ENCODE measurements at regions not wholly inside any gene's neighbourhood (a gene's known extent, or its start where the extent isn't known, plus 50 kb on each side); places are given as distances from the start of the nearest gene placed in this dataset.
"Not testable (repeated sequence)": the region's sequence is repeated elsewhere in the genome, so short reads cannot be mapped to it uniquely, and the experiment has no call there.

DNA sequence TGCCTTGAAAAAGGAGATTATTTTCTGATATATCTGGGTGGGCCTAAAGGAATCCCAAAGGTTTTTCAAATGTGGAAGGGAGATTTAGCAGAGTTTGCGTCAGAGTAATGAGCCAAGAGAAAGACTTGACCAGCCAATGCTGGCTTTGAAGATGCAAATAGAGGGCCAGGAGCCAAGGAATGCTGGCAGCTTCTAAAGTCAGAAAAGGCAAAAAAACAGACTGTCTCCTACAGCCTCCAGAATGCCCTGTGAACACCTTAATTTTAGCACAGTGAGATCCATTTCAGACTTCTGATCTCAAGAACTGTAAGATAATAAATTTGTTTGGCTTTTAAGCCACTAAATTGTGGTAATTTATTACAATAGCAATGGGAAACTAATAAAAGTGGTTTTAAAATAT is 122.6 kb upstream of the FREM1 start:
- no peak for DNase-seq

DNA sequence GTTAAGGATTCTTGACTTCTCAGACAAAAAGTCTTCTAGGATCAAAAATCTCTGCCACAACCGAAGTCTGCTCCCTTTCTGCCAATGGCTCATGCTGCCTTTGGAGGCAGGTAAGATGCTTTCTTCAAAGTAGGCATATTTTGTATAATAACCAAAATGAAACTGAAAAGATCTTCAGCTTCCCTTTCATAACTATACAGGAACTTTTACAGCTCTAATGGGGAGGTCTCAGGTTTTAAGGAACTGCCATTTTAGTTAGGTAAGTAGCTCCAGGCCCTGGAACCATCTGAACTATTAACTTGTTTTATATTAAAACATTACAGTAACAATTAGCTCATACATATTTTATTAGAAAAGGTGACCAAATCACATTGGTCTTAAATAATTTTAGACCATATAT is 110.9 kb upstream of the FREM1 start:
- DNase-seq, result no peak

GRCh38 chr9:15018096-15018637 is 107.9 kb upstream of the FREM1 start:
- no peak for DNase-seq

GRCh38 chr9:15010581-15010980 is 100.4 kb upstream of the FREM1 start:
- no peak for DNase-seq

DNA sequence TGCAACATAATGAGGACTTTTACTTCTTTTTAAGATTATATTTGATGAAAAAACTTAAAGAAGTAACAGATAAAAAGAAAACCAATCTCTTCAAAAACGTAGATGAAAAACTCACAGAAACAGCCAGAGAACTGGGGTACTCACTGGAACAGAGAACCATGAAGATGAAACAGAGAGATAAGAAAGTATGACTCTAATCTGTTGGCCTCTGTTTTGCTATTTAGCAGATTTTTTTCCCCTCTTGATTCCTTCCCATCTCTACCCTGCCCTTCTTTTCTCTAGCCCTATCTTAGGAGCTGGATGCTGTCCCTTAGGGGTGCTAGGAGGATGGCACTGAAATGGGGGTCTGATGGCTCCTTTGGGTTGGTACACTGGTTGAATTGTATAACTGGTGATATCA is 97.5 kb upstream of the FREM1 start:
- no peak for DNase-seq

DNA sequence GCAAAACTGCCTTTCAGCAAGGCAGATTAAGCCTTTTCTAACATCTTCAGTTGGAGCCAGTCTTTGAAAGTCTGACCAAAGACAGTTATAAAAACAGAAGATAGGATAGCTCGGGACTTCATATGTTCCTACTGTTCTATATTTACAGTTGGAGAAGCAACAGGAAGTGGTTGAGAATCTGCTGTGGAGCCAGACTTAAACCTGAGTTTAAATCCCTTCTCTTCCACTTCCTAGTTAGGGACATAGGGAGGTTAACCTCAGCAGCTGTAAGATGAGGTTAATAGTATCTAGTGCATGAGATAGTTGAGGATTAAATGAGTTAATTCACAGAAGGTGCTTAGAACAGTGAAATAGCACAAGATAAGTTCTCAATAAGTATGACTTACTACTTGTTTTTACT is 84.5 kb upstream of the FREM1 start:
- DNase-seq, result no peak

- DNase-seq, result no peak
Observed at GRCh38 chr9:14993901-14994554, 83.8 kb upstream of the FREM1 start.

GRCh38 chr9:14993061-14993800 is 83.0 kb upstream of the FREM1 start:
- DNase-seq, result no peak

DNA sequence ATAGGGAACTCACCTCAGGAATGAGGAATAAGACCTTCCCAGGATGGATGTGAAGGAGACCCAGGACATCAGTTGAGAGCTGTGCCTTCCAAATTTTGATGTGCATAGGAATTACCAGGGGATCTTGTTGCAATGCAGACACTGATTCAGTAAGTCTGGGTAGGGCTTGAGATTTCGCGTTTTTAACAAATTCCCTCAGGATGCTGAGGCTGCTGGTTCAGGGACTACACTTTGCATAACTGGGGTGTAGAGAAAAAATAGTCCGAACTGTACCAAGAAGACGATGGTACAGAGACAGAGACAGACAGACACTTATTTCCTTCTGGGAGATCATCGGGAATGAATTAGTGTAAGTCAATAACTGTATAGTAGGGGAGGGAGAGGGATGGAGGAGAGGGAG is 82.3 kb upstream of the FREM1 start:
- DNase-seq, result no peak

GRCh38 chr9:14992081-14992480 is 81.9 kb upstream of the FREM1 start:
- no peak for DNase-seq

DNA sequence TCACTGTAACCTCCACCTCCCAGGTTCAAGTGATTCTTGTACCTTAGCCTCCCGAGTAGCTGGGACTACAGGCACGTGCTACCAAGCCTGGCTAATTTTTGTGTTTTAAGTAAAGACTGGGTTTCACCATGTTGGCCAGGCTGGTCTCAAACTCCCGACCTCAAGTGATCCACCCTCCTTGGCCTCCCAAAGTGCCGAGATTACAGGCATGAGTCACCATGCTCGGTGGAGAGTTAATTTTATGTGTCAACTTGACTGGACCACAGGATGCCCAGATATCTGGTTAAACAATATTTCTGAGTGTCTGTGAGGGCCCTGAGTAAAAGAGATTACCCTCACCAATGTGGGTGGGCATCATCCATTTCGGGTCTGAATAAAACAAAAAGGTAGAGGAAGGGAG is 80.4 kb upstream of the FREM1 start:
- not testable (repeated sequence) for DNase-seq

- DNase-seq, result no peak
Observed at GRCh38 chr9:14989811-14990210, 79.6 kb upstream of the FREM1 start.

DNA sequence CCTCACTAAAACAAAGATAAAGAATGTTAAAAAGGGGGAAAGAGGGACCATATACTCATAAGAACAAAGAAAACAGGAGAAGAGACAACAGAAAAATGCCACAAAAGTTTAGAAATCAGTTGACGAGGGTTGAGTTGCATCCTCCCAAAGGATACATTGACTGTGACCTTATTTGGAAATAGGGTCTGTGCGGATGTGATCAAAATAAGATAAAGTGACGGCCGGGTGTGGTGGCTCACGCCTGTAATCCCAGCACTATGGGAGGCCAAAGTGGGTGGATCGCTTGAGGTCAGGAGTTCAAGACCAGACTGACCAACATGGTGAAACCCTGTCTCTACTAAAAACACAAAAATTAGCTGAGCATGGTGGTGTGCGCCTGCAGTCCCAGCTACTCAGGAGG is 79.1 kb upstream of the FREM1 start:
- not testable (repeated sequence) for DNase-seq

GRCh38 chr9:14987858-14988257 is 77.6 kb upstream of the FREM1 start:
- no peak for DNase-seq

DNA sequence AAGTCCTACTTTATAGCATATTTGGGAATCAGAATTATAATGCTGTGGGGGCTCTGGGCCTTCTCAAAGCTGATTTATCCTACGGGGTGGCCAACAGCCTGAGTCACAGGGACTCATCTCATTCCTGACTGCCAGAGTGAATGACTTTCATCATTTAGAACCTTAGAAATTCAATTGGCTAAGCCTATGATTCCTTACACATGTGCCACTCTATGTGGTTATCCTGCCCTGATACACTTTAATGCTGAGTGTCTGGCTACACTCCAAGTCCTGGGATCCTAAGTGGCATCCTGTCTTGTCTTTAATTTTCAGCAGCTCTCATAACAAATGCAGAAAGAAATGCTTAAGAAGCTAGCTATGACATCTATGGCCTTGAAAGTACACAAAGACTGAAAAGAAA is 75.2 kb upstream of the FREM1 start:
- no peak for DNase-seq

- no peak for DNase-seq
Observed at GRCh38 chr9:14983599-14983998, 73.4 kb upstream of the FREM1 start.

- DNase-seq, result no peak
Observed at GRCh38 chr9:14981291-14981950, 71.2 kb upstream of the FREM1 start.

DNA sequence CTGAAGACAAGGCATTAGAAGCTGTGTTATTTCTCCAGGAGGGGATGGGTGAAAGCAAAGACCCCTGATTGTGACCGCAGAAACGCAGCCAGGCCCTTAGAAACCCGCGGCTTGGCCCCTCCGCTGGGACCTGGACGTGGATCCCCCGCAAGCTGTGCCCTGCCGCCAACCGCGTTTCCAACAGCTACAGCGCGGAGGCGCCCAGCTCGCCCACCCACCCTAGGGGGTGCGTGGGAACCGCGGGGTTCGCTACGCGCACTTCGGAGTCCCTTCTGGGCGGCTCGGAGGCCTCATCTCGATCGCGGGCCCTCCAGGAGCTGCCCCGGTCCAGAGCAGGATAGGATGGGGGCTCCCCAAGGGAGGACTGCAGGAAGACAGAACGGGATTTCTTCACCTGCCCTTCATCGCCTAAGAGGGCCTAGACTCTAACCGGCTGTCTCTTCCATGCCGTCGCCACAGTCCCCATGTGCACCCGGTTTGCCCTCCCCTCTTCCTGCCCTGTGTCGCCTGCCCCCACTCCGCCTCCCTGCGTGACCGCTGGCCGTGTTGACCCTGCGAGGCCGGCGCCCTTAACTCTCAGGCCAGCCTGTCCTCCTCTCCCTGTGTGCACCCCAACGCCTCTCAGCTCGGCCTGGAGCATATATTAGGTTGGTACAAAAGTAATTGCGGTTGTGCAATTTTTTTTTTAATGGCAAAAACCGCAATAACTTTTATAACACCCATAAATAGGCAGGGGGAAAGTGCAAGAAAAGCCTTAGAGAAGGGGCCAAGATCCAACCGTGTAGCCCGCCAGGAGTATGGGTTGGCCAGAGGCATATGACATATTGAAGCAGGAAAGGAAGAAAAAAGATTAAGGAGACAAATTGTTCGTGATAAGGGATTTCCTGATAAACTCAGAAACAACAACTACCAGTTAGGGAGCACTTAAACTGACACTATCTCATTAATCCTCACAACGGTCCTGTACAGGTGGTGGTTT is 68.1 kb upstream of the FREM1 start:
- DNase-seq, result no peak

DNA sequence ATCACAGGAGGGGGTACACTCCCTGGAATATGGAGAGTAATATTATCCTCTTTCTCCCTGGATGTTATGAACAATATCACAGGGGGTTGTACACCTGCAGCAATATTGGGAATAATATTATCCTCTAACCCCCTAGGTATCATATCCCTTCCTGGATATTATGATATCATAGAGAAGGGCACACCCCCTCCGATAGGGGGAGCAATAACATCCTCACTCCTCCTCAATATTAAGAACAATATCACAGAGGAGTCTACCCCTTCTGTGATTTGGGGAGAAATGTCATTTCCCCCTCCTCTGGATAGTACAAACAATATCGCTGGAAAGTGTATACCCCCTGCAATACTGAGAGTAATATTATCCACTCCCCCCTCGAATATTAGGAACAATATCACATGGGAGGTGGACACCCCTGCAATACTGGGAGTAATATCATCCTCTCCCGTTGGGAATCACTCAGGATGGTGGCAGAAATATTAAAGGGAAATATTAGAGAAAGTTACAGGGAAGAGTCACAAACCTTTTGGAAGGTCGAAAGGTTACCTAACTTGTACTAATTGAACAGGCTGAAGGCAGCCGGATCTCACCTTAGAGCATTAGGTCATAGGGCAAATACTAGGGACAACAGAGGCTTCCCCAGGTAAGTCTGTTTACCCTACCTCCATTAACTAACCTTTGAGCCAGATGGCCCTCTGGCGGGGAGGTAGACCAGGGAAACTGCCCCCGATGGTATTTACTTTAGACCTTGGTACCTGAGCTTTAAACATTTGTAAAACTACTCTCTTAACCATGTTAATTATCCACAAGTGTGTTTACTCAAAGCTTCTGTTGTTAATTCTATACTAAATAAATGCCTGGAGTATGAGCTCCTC is 57.5 kb upstream of the FREM1 start:
- DNase-seq, result no peak

DNA sequence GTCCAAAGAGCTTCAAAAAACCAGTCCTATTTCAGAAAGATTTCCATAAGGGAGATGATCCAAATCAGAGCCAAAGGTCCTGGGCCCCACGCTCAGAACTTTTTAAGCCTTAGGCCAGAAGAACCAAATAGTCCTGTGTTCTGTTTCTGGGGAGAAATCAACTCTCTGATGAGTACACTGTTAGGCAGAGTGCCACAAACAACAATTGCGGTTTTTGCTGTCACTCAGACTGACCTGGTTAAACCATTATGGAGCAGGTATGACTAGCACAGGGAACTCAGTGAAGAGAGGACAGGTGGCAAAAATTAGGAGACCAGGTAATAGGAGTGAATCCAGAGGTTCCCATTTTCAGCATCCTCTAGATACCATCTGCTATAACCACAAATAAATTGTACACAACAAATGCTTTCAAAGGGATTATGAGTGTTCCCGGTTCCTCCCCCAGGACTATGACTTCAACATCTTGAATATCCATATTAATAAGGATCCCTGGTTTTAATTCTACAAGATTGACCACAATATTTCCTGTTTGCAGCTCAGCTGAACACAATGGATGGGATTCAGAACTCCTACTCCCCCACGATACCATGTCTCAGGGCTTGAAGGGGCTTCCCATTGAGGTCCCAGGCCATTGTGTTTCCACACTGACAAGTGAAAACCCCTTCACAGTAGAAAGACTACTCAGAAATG is 52.1 kb upstream of the FREM1 start:
- DNase-seq, result no peak

Measured in NCI-H345 (cell line).